Stimulated activated CD4-positive, alpha-beta T cell treated with anti-CD3 and anti-CD28 coated beads, Interleukin-15, amount 100 ng/mL, for 24 hours (primary cell): ENCODE measurements at regions not wholly inside any gene's neighbourhood (a gene's known extent, or its start where the extent isn't known, plus 50 kb on each side); places are given as distances from the start of the nearest gene placed in this dataset.

Source experiments
- DNase-seq: peaks from one replicate; pipeline ENCODE4 v3.0.0-alpha.2; 2020

DNA sequence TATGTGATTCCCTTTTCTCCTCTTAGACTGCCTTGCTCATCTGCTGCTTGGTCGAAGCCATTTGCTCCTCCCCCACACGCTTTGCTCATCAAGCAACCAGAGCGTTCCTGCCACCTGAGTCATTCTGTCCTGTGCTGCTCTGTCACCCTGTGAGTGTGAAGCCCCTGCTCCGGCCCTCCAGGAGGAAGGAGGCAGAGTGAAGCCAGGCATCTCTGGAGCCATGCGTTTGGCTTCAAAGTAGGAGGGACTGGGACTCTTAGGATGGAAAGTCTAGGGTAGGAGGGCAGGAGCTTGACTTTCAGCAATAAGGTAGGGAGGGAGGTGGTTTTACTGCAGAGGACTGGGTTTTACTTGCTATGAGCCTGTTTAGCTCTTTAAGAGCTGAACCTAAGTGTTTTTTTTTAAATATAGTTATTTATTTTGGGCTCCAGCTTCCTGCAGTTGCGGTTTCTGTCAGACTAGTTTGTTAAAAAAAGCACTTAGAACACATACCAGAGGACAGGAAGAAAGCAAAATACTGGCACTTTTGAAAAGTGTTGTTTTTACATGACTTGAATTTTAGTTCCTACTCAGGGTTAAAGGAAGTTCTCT is 63.6 kb downstream of the SPINK2 start:
- peak; percentile 87 for DNase-seq

DNA sequence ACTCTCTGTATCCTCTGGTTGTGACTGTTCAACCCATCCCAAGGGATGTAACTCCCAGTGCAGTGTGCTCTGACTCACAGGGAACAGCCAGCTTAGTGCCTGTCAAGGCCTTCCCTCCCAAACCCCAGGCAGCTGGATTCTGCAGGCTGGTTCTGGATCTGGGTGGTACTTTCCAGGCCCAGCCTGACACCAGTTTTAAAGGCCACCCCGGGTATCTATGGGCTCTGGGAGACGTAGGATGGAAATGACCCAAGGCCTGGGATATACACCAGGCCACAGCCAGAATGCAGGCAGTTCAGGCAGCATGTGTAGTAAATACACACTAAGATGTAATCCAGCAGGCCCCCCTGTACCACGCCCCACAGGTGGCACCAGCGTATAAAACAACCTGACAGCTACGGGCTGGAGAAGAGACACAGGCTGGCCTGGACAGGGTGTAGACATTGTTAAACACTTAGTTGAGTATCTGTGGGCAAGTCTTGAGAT is 64.2 kb downstream of the SPINK2 start:
- DNase-seq = no peak

DNA sequence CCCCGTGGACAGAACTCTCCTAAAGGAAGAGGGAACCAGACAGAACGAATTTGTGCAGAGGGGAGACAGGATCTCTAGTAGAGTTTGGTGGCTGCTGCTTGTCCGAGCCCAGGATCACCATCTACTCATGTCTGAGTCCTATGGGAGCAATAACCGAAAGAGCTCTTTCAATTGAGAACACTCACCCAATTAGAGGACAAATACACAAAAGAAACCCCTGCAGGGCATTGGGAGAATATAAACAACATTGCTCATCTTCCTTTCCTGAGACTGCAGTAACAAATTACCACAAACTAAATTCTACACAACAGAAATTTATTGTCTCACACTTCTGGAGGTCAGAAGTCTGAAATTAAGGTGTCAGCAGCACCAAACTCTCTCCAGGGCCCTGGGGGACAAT is 65.6 kb downstream of the SPINK2 start:
- DNase-seq = no peak

DNA sequence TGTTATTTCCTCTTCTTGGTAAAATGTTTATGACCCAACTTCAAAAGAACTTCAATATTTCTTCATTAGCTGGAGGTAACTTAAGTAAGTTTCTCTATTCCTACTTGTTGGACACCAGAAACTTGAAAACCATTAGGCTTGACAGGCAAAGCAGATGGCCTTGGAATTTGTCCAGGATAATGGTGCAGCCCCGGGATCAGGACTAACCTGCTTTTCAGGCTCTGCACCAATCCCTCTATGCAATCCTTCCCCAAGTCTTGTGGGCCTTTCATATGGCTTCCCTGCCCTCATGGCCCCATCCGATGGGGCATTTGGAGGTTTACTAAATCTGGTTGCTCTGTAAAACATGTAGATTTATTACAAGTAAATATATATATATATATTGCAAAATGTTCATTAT is 68.5 kb downstream of the SPINK2 start:
- no peak for DNase-seq

DNA sequence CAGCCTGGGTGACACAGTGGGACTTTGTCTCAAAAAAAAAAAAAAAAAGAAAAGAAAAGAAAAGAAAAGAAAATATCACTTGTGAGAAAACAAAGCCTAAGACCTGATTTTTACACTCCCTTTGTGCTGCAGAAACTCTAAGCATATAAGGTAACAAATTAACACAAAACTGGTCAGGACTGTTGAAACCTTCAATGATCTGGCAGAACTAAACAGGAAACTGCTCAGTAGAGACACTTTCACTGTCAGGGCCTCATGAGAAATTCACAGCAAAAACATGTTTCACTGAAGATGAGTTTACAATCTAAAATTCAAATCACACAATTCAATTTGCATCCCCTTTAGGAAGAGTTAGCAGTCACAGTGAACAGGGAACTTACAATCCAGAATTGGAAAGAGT is 69.1 kb upstream of the HOPX start:
- DNase-seq = no peak

DNA sequence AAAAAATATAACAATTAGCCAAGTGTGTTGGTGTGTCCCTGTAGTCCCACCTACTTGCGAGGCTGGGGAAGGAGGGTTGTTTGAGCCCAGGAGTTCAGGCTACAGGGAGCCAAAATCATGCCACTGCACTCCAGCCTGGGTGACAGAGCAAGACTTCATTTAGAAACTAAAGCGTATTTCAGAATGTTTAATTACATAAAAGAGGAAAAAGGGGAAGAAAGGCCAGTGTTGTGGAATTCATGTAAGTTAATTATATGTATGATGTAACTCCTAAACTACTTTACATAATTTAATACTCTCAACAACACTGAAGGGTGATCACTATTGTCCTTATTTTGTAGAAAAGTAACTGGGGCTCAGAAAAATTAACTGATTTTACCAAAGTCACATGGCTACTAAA is 67.2 kb upstream of the HOPX start:
- DNase-seq = no peak

DNA sequence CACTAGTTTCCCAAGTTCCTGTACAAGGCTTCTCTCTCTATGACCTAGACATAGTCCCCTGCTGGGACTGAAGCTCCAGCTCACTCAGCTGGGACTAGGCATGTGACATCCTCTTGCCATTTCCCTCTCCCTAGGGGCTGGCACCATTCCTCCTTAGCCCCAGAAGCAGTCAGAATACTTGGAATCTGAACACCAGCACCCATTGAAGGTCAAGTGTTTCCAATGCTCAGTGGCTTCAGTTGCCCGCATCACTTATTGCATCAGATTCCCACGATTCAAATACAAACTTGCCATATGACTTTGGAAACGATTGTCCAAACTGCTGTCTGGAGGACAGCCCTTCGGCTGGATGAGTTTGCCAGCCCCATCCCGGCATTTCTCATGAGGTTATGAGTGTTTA is 65.5 kb upstream of the HOPX start:
- no peak for DNase-seq

DNA sequence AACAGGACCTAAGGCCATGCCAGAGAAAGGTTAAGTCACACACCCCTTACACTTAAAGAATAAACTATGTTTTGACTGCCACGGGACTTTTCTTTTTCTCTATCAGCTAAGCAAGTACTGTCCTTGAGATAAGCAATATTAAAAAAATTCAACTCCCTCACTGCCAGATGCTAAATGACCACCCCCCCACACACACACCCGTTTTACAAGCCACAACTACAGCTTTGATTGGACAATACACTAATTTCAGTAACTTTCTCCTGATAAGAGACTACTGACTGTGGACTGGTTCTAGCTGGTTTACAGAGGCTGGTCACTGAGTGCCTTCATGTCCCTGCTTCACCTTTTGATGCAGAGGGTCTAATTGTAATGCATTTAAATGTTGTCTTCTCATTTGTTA is 63.9 kb upstream of the HOPX start:
- DNase-seq = no peak

DNA sequence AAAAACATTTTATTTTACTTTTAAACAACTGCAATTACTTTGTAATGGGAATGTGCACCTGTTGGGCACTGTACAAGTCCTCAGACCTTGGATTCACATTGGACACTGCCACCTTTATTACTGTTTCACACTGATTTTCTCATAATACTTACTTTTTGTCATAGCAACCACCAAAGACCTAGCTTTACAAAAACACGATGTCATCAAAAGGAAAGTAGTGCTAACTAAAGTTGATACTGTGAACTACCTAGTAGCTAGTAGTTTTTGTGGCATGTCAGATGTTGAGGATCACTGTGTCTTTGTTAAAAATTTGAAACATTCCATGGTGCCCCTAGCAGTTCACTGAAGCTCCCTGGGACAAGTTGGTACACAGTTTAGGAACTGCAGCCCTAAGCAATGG is 62.9 kb upstream of the HOPX start:
- DNase-seq = no peak

DNA sequence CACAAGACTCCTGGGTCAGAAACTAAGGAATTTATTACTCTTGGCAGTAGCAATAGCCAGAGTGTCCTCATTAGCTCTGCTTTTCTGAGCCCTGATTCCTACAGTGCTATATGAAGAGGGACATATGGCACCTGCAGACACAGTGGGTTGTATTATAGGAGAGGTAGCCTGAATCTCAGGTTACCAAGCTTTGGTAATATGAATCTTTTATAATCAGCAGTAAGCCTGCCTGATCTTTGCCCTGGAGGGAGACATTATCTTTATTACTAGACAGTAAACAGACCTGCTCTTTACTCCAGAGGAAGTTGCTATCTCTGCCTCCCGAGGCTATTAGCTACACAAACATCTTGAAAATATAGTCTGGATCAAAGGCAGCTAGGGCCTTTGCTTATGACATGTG is 62.5 kb upstream of the HOPX start:
- DNase-seq = no peak

DNA sequence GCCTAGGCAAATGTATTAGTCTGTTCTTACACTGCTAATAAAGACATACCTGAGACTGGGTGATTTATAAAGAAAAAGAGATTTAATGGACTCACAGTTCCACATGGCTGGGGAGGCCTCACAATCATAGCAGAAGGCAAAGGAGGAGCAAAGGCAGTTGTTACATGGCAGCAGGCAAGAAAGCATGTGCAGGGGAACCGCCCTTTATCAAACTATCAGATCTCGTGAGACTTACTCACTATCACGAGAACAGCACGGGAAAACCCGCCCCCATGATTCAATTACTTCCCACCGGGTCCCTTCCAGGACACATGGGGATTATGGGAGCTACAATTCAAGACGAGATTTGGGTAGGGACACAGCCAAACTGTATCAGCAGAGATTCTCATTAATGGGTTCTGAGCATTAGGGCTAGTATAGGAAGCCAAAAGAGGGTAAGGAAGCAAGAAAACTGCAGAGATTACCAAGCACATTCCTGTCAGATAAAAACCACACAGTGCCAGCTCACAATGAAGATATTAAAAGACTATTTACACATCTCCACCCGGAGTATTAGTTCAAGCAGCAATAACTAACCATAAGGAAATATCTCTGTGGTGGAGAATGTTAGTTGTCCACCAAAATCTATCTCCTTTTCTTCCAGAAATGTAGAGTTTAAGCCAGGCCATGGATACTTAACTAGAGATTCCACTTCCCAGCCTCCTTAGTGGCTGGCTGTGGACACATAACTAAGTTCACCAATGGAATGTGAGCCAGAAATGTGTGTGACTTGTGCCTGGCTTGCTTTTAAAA is 61.2 kb upstream of the HOPX start:
- DNase-seq = no peak

DNA sequence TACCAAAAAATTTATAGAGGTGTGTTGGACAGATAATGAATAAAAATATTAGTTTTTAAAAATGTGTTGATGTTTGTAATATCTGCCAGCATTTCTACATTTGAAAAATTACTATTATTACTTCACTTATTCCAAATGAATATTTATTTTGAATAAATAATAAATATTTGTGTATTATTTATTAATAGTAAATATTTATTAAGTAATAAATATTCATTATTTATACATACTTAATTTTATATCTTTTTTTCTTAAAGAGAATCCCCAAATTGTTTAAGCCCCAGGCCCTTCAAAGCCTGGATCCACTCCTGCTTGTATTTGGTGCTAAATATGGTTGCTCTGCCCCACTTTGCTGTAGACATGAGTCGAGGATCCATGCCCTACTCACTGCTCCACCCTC is 60.5 kb upstream of the HOPX start:
- DNase-seq = no peak

DNA sequence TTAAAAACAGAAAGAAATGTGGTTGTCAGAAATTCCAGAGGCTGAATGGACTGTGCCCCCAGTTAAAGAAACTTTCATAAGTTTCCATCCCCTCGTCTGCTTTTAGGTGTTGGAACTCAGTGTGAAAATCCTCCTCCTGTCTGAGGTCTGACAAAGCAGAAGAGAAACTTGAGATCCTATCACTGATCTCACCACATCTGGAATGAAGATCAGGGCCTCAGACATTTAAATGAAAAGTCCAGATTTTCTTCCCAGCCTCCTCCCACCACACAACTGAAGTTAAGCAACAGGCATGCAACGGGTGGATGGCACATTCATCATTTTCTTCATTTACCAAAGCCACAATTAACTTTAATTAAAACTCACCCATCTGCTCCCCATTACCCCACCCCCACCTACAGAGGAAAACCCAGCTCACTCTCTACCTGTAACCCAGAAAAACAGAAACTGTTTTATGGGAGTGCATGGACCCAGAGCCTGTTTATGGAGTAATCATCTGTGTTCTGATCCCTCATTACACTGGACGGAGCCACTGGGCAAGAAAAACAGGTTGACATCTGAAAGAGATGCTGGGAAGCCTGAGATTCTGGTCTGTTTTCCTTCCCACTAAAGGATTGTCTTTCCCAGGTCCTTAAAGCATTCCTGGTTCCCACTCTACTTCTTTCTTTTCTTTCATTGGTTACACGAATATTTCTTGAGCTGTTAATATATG is 58.1 kb upstream of the HOPX start:
- no peak for DNase-seq

DNA sequence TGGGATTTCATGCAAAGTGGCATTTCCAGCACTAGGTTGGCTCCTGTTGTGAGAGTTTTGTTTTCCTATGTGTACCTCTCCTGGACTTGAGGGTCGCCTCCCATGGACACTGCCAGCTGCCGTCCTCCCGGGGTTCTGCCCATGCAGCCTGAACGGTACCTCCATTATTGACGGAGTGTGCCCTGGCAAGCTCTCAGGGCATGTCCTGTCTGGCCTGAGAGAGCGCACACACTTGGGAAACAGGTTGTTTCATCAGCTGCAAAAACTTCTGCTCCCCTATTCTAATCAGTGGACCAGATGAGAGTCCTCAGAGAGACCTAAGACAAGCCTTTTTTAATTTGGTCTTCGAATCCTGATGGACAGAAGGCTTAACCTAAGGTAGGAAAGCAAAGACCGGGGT is 56.6 kb upstream of the HOPX start:
- no peak for DNase-seq

DNA sequence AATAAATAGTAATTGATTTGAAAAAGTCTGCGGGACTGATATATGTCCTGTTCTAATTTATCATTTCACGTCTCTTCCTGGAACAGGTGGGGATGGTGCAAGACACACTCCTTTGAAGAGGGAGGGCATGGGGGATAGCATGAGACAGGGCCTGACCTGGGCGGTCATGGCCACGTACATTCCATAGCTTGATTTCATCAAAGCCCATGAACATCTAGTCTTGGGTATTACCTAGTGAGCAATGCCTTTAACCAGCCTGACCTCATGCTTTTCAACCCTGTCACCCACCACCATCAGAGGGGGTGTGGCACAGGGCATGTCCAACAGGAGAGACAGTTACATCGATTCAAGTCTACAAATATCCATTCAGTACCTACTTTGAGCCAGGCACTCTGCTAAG is 52.3 kb upstream of the HOPX start:
- DNase-seq = no peak

DNA sequence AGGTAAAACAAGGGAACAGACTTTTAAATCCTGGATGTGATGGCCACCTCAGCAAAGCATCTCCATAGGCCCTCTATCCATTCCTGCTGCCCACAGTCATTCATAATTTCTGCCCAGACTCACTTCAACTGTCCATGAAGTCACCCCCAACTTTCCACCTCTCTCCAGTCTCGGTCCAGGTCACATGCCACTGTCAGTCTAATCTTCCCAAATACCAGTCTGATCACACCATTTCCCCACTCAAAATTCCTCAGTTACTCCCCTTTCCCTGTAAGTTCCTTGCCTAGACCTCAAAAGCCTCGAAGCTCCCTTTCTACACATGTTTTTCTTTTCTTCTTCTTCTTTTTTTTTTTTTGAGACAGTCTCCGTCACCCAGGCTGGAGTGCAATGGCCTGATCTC is 51.2 kb upstream of the HOPX start:
- DNase-seq = no peak

DNA sequence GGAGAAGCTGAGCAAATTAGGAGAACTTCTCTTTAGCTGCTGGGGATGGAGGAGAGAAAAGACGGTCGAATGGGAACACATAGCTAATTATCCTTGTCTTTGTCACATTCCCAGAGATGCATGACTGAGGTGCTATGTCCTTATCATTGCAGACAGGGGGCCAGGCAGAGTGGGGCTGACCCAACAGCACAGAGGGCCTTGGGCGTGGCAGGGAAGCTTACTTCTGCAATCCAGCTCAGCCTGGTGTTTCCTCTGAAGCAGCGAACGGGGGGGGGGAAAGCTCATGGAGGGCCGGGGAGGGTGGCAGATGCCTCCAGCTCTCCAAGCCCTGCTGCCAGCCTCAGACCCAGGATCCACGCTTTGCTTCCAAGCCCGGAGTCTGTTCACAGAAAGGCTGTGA is 50.8 kb upstream of the HOPX start:
- no peak for DNase-seq
